ENCODE measurements at regions not wholly inside any gene's neighbourhood (a gene's known extent, or its start where the extent isn't known, plus 50 kb on each side); places are given as distances from the start of the nearest gene placed in this dataset.
A peak's percentile ranks its signal among the peaks of the same experiment; 100 is the strongest.

DNA sequence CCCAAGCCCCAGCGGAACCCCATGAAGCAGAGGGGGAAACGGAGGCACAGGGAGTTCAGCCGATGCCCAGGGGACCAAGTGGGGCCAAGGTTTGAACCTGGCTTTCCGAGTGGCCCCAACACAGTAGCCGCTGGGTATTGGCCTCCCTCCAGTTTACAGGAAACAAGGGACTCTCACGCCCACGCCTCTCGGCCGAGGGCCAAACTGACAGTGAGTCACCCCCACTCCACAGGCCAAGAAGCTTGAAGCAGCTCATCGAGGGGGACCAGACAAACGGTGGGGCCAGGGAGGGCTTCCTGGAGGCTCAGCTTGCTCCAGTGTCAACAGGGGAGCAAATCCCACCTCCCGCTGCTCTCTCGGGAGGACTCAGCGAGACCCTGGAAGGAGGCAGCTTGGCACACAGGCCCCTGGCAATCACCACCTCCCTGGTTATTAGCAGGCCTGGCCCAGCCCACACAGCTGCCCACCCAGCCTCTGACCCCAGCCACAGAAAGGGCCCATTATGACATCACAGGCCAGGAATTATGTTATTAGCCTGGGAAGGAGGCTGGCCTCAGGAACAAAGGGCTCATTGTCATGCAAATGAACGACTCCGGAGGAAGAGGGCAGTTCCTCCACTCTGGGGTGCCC, 54.6 kb downstream of the NCOR2 start:
- TF ChIP-seq POLR2A (IDR thresholded peaks at IDR 0.05; ENCODE audit: low read depth, low read length) (no peak), MAFK (IDR thresholded peaks at IDR 0.05; ENCODE audit: low read depth, low read length) (no peak), MXI1 (IDR thresholded peaks at IDR 0.05; ENCODE audit: borderline replicate concordance, low read depth, low read length) (no peak), RAD21 (IDR thresholded peaks at IDR 0.05; ENCODE audit: low read length) (peak; percentile 12; the same call in 1 of the 2 replicates), CEBPB (IDR thresholded peaks at IDR 0.05; ENCODE audit: low read depth, low read length) (no peak)
- TF ChIP-seq, protein P1, sequence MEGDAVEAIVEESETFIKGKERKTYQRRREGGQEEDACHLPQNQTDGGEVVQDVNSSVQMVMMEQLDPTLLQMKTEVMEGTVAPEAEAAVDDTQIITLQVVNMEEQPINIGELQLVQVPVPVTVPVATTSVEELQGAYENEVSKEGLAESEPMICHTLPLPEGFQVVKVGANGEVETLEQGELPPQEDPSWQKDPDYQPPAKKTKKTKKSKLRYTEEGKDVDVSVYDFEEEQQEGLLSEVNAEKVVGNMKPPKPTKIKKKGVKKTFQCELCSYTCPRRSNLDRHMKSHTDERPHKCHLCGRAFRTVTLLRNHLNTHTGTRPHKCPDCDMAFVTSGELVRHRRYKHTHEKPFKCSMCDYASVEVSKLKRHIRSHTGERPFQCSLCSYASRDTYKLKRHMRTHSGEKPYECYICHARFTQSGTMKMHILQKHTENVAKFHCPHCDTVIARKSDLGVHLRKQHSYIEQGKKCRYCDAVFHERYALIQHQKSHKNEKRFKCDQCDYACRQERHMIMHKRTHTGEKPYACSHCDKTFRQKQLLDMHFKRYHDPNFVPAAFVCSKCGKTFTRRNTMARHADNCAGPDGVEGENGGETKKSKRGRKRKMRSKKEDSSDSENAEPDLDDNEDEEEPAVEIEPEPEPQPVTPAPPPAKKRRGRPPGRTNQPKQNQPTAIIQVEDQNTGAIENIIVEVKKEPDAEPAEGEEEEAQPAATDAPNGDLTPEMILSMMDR (conservative IDR thresholded peaks at IDR 0.05; ENCODE audit: low read depth, low read length): no peak
- TF ChIP-seq, protein P2, sequence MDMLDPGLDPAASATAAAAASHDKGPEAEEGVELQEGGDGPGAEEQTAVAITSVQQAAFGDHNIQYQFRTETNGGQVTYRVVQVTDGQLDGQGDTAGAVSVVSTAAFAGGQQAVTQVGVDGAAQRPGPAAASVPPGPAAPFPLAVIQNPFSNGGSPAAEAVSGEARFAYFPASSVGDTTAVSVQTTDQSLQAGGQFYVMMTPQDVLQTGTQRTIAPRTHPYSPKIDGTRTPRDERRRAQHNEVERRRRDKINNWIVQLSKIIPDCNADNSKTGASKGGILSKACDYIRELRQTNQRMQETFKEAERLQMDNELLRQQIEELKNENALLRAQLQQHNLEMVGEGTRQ (IDR thresholded peaks at IDR 0.05; ENCODE audit: low read depth, low read length): no peak

Data from IMR-90 (cell line).